ENCODE measurements at regions not wholly inside any gene's neighbourhood (a gene's known extent, or its start where the extent isn't known, plus 50 kb on each side); places are given as distances from the start of the nearest gene placed in this dataset.

GRCh38 chr6:168376120-168376519, 56.5 kb upstream of the DACT2 start:
- ChIA-PET POLR2A (no interaction called here), CTCF (no interaction called here)
- H3K27me3 ChIP-seq (ENCODE audit: insufficient read depth): no peaks in the 10 kb centered on the region
- H3K4me1 ChIP-seq (ENCODE audit: control insufficient read depth in 1 of 2, insufficient read depth in 2 of 2, low read depth in 1 of 2, low read length in 1 of 2): no peaks in the 10 kb centered on the region
- H2AFZ ChIP-seq (ENCODE audit: low read depth): no peak overlapping the region
- no peak overlapping the region for H3K9ac ChIP-seq
- H3K4me2 ChIP-seq: no peak overlapping the region
- no peak overlapping the region for H3K27ac ChIP-seq (ENCODE audit: low read depth in 2 of 2, low read length in 1 of 2)
- no peaks in the 10 kb centered on the region for H3K9me3 ChIP-seq
- no peaks in the 10 kb centered on the region for H3F3A ChIP-seq (replicated peaks; ENCODE audit: insufficient read depth)
- no peaks in the 10 kb centered on the region for H3K9me2 ChIP-seq
- no peak overlapping the region for H3K4me3 ChIP-seq (ENCODE audit: low read depth in 2 of 2, low read length in 1 of 2)
- H4K20me1 ChIP-seq (ENCODE audit: insufficient read depth): no peaks in the 10 kb centered on the region
- no peak for TF ChIP-seq NRF1 (IDR thresholded peaks at IDR 0.05; ENCODE audit: low read depth, low read length)
- no peak for TF ChIP-seq RCOR1 (IDR thresholded peaks at IDR 0.05; ENCODE audit: low read length)
- DNase-seq: no peak
- WGBS (ENCODE audit: low lambda C conversion rate): 68% methylated on average over 9 of the region's 9 CpGs
- H3K79me2 ChIP-seq (ENCODE audit: insufficient read depth): no peaks in the 10 kb centered on the region
- H3K36me3 ChIP-seq (replicated peaks in 1 of 2; ENCODE audit: control insufficient read depth in 1 of 2, insufficient read depth in 2 of 2, low read length in 1 of 2): no peaks in the 10 kb centered on the region

GRCh38 chr6:168376811-168377483, 57.4 kb upstream of the DACT2 start:
- no peak overlapping the region for H3K4me2 ChIP-seq
- 59% methylated on average over 13 of the region's 19 CpGs for WGBS (ENCODE audit: low lambda C conversion rate)
- H3K4me3 ChIP-seq (ENCODE audit: low read depth in 2 of 2, low read length in 1 of 2): no peak overlapping the region
- H3K9me3 ChIP-seq: no peaks in the 10 kb centered on the region
- no peak overlapping the region for H3K27ac ChIP-seq (ENCODE audit: low read depth in 2 of 2, low read length in 1 of 2)
- H2AFZ ChIP-seq (ENCODE audit: low read depth): no peak overlapping the region
- CTCF ChIA-PET: interaction anchor here (1.5 kb wide), 1 partner anchor 21 kb away, joined by 4 read pairs; no protein-coding TSS in a partner anchor
- no peaks in the 10 kb centered on the region for H3K27me3 ChIP-seq (ENCODE audit: insufficient read depth)
- H3K9ac ChIP-seq: no peak overlapping the region
- H3F3A ChIP-seq (replicated peaks; ENCODE audit: insufficient read depth): no peaks in the 10 kb centered on the region
- no peaks in the 10 kb centered on the region for H4K20me1 ChIP-seq (ENCODE audit: insufficient read depth)
- DNase-seq: no peak
- no peaks in the 10 kb centered on the region for H3K4me1 ChIP-seq (ENCODE audit: control insufficient read depth in 1 of 2, insufficient read depth in 2 of 2, low read depth in 1 of 2, low read length in 1 of 2)
- no peaks in the 10 kb centered on the region for H3K9me2 ChIP-seq
- TF ChIP-seq NRF1 (IDR thresholded peaks at IDR 0.05; ENCODE audit: low read depth, low read length) (no peak), IRF3 (IDR thresholded peaks at IDR 0.05; ENCODE audit: low read depth, low read length) (no peak), SMC3 (IDR thresholded peaks at IDR 0.05; ENCODE audit: low read depth, low read length) (no peak)
- POLR2A ChIA-PET: no interaction called here
- H3K79me2 ChIP-seq (ENCODE audit: insufficient read depth): no peaks in the 10 kb centered on the region
- H3K36me3 ChIP-seq (replicated peaks in 1 of 2; ENCODE audit: control insufficient read depth in 1 of 2, insufficient read depth in 2 of 2, low read length in 1 of 2): no peaks in the 10 kb centered on the region

GRCh38 chr6:168377484-168377855, 57.9 kb upstream of the DACT2 start:
- H3K79me2 ChIP-seq (ENCODE audit: insufficient read depth): no peaks in the 10 kb centered on the region
- no peak overlapping the region for H3K27ac ChIP-seq (ENCODE audit: low read depth in 2 of 2, low read length in 1 of 2)
- no peaks in the 10 kb centered on the region for H4K20me1 ChIP-seq (ENCODE audit: insufficient read depth)
- H3K27me3 ChIP-seq (ENCODE audit: insufficient read depth): no peaks in the 10 kb centered on the region
- ChIA-PET CTCF (interaction anchor here (1.5 kb wide), 1 partner anchor 22 kb away, joined by 4 read pairs; no protein-coding TSS in a partner anchor), POLR2A (no interaction called here)
- H3K4me2 ChIP-seq: no peak overlapping the region
- H3K9me3 ChIP-seq: no peaks in the 10 kb centered on the region
- H3K9me2 ChIP-seq: no peaks in the 10 kb centered on the region
- H3K36me3 ChIP-seq (replicated peaks in 1 of 2; ENCODE audit: control insufficient read depth in 1 of 2, insufficient read depth in 2 of 2, low read length in 1 of 2): no peaks in the 10 kb centered on the region
- no peaks in the 10 kb centered on the region for H3F3A ChIP-seq (replicated peaks; ENCODE audit: insufficient read depth)
- no peak overlapping the region for H2AFZ ChIP-seq (ENCODE audit: low read depth)
- no peak overlapping the region for H3K4me3 ChIP-seq (ENCODE audit: low read depth in 2 of 2, low read length in 1 of 2)
- no peak overlapping the region for H3K9ac ChIP-seq
- WGBS (ENCODE audit: low lambda C conversion rate): 52% methylated on average over 16 of the region's 17 CpGs
- no peak for DNase-seq
- no peak for TF ChIP-seq POLR2AphosphoS5 (IDR thresholded peaks at IDR 0.05; ENCODE audit: low read depth, low read length)
- no peak for TF ChIP-seq CHD2 (IDR thresholded peaks at IDR 0.05; ENCODE audit: low read length, partially characterized antibody)
- TF ChIP-seq NRF1 (IDR thresholded peaks at IDR 0.05; ENCODE audit: low read depth, low read length): no peak
- TF ChIP-seq ELF1 (IDR thresholded peaks at IDR 0.05): no peak
- no peak for TF ChIP-seq NFIC (IDR thresholded peaks at IDR 0.05; ENCODE audit: borderline replicate concordance)
- no peak for TF ChIP-seq FOXJ3 (CRISPR knock-in tag; IDR thresholded peaks at IDR 0.05)
- no peak for TF ChIP-seq EZH2phosphoT487 (IDR thresholded peaks at IDR 0.05; ENCODE audit: borderline replicate concordance, low read depth)
- no peak for TF ChIP-seq RXRA (IDR thresholded peaks at IDR 0.05; ENCODE audit: borderline replicate concordance, low read depth)
- no peak for TF ChIP-seq SIN3A (IDR thresholded peaks at IDR 0.05; ENCODE audit: borderline replicate concordance, low read depth, low read length)
- no peaks in the 10 kb centered on the region for H3K4me1 ChIP-seq (ENCODE audit: control insufficient read depth in 1 of 2, insufficient read depth in 2 of 2, low read depth in 1 of 2, low read length in 1 of 2)
